ENCODE measurements at regions not wholly inside any gene's neighbourhood (a gene's known extent, or its start where the extent isn't known, plus 50 kb on each side); places are given as distances from the start of the nearest gene placed in this dataset.

- Histone ChIP-seq H3K27me3 (ENCODE audit: insufficient read depth, low read length) (no peaks in the 10 kb centered on the region), H3K23ac (ENCODE audit: insufficient read length, low read depth, low read length) (no peak overlapping the region), H4K20me1 (ENCODE audit: control insufficient read depth, insufficient read depth, insufficient read length) (no peaks in the 10 kb centered on the region), H2AK5ac (ENCODE audit: insufficient read length, low read length) (no peak overlapping the region), H3K4me2 (ENCODE audit: insufficient read depth, insufficient read length, low read length) (no peak overlapping the region), H4K5ac (ENCODE audit: insufficient read length, low read depth, low read length) (no peak overlapping the region), H2AFZ (ENCODE audit: low read length) (no peak overlapping the region), H3K4ac (ENCODE audit: low read depth, low read length) (no peak overlapping the region), H2BK15ac (ENCODE audit: low read depth, low read length) (no peak overlapping the region), H3K18ac (ENCODE audit: insufficient read length, low read depth, low read length) (no peak overlapping the region), H3K56ac (ENCODE audit: insufficient read length, low read depth, low read length) (no peak overlapping the region), H2BK120ac (ENCODE audit: low read depth, low read length, poor library complexity, severe bottlenecking) (no peak overlapping the region), H2BK5ac (ENCODE audit: insufficient read length, low read length) (no peak overlapping the region), H3K9me3 (ENCODE audit: control insufficient read depth, low read depth, low read length) (no peaks in the 10 kb centered on the region), H3K79me1 (ENCODE audit: insufficient read depth, low read depth, low read length, poor library complexity, severe bottlenecking) (no peaks in the 10 kb centered on the region), H3K23me2 (ENCODE audit: insufficient read length, low read depth, low read length, poor library complexity, severe bottlenecking) (no peaks in the 10 kb centered on the region), H3K9ac (ENCODE audit: extremely low read depth, insufficient read length, low read length) (no peak overlapping the region), H3K14ac (ENCODE audit: insufficient read depth, low read length) (no peak overlapping the region), H4K8ac (replicated peaks; ENCODE audit: insufficient read length, low read depth, low read length) (no peak overlapping the region), H3K27ac (ENCODE audit: insufficient read length, low read depth, low read length) (no peak overlapping the region), H2BK12ac (ENCODE audit: insufficient read length, low read depth, low read length) (no peak overlapping the region), H3T11ph (ENCODE audit: low read length) (no peak overlapping the region), H2BK20ac (ENCODE audit: low read depth, low read length, poor library complexity, severe bottlenecking) (no peak overlapping the region), H3K4me1 (ENCODE audit: insufficient read depth, low read length) (peaks cover 6% of the 10 kb centered on the region; the same call in 1 of the 2 replicates), H3K79me2 (ENCODE audit: insufficient read depth, low read length) (no peaks in the 10 kb centered on the region), H4K91ac (ENCODE audit: insufficient read length, low read depth, low read length) (no peak overlapping the region)
- H3K9me3 Mint-ChIP-seq: peaks cover 0 to 5% of the 10 kb centered on the region in 2 experiments; a peak in 1 of 5 replicates
- no peak for TF ChIP-seq CTCF (conservative IDR thresholded peaks at IDR 0.05)
- peaks cover 24% of the 10 kb centered on the region in 2 experiments for H3K4me1 Mint-ChIP-seq
- whole genome bisulfite sequencing (ENCODE audit: extremely low coverage, insufficient read length, low lambda C conversion rate): no CpG with 5 or more reads among the region's 6 CpGs
- peaks cover 0 to 3% (median 0%) of the 10 kb centered on the region in 3 experiments; a peak in 3 of 7 replicates for H3K36me3 Mint-ChIP-seq (ENCODE audit: insufficient read depth in 1 of 3, low read depth in 3 of 3)
- H3K27ac Mint-ChIP-seq: no peak overlapping the region
- DNase-seq: no peak
- H3K27me3 Mint-ChIP-seq (ENCODE audit: low read depth): peaks cover 30% of the 10 kb centered on the region
- no peak overlapping the region; a peak in 1 of 5 replicates for H3K4me3 Mint-ChIP-seq
Measured at GRCh38 chr18:51622702-51623101, 425.2 kb upstream of the MEX3C start.
